ENCODE measurements at regions not wholly inside any gene's neighbourhood (a gene's known extent, or its start where the extent isn't known, plus 50 kb on each side); places are given as distances from the start of the nearest gene placed in this dataset.

DNA sequence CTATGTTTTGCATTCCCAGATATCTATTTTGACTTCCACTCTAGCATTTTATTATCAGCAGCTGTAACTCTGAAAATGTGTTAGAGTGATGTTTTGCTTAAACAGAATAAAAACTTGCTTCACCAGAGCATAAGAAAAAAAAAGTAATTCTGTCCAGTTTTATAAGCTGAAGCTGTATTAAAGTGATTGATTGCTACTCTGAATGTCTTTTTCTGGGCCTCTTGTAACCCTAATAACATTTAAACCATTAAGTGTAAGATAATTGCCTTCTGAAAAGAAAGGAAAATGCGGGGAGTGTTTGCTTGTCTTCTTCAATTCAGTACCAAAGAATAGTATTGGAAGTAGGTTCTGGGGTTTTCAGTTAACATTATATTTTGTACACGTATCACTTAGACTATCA, 57.9 kb upstream of the UBE2E1 start:
- intact Hi-C loops (cut with DNase I), result no loop called here
- DNase-seq (no peak), ATAC-seq (no peak)
- 91 to 94% (median 93%) methylated on average over 2 of the region's 2 CpGs for WGBS, 3 donors
- TF ChIP-seq, protein P1, sequence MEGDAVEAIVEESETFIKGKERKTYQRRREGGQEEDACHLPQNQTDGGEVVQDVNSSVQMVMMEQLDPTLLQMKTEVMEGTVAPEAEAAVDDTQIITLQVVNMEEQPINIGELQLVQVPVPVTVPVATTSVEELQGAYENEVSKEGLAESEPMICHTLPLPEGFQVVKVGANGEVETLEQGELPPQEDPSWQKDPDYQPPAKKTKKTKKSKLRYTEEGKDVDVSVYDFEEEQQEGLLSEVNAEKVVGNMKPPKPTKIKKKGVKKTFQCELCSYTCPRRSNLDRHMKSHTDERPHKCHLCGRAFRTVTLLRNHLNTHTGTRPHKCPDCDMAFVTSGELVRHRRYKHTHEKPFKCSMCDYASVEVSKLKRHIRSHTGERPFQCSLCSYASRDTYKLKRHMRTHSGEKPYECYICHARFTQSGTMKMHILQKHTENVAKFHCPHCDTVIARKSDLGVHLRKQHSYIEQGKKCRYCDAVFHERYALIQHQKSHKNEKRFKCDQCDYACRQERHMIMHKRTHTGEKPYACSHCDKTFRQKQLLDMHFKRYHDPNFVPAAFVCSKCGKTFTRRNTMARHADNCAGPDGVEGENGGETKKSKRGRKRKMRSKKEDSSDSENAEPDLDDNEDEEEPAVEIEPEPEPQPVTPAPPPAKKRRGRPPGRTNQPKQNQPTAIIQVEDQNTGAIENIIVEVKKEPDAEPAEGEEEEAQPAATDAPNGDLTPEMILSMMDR (IDR thresholded peaks at IDR 0.05), result no peak
- no peak overlapping the region for H3K27ac ChIP-seq
- H3K27me3 ChIP-seq (ENCODE audit: insufficient read depth in 3 of 3, low read length in 2 of 3), result no peaks in the 10 kb centered on the region
- H3K4me1 ChIP-seq, result peaks cover 4% of the 10 kb centered on the region
- H3K9me3 ChIP-seq, result no peaks in the 10 kb centered on the region
- no peaks in the 10 kb centered on the region for H3K36me3 ChIP-seq (ENCODE audit: insufficient read depth in 1 of 2, low read depth in 1 of 2)
- no peak overlapping the region for H3K4me3 ChIP-seq

DNA sequence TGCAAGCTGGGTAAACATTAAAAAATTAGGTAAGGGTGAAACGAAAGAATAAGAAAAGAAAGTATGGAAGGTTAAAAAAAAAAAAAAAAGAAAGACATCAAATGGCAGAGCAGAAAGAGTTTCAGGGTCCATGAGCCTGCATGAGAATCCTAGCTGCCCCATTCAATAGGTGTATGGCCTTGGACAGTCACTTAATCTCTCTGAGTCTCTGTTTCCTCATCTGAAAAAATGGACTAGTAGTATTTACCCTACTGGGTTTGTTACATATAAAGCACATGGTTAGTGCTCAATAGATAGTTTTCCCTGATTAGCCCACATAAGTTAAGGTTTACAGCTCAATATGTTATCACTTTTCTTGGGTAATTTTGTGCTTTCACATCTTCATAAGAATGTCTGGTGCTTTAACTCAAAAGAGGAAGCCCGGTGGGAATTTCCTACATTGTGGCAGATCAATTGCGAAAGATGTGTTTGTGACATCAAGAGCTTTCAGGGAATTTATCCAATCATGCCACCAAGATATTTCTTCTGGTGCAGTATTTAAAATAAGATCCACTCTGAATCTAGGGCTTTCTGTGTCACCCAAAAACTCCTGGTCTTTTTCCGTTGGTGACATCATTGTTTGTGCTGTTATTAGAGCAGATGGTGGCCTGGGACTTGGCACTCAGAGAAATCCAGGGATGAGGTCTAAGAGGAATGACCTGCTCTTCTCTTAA, 57.2 kb upstream of the UBE2E1 start:
- DNase-seq, result no peak
- Histone ChIP-seq H3K4me1 (peaks cover 4% of the 10 kb centered on the region), H3K9me3 (no peaks in the 10 kb centered on the region), H3K27ac (no peak overlapping the region), H3K27me3 (ENCODE audit: insufficient read depth in 3 of 3, low read length in 2 of 3) (no peaks in the 10 kb centered on the region), H3K36me3 (ENCODE audit: insufficient read depth in 1 of 2, low read depth in 1 of 2) (no peaks in the 10 kb centered on the region), H3K4me3 (no peak overlapping the region)
- ATAC-seq, result peak in 1 of 4 donors; percentile 38
- 59 to 67% (median 66%) methylated on average over 4 of the region's 4 CpGs for whole genome bisulfite sequencing, 3 donors
- TF ChIP-seq, protein P1 (IDR thresholded peaks at IDR 0.05), result no peak
- intact Hi-C loops (cut with DNase I), result no loop called here

DNA sequence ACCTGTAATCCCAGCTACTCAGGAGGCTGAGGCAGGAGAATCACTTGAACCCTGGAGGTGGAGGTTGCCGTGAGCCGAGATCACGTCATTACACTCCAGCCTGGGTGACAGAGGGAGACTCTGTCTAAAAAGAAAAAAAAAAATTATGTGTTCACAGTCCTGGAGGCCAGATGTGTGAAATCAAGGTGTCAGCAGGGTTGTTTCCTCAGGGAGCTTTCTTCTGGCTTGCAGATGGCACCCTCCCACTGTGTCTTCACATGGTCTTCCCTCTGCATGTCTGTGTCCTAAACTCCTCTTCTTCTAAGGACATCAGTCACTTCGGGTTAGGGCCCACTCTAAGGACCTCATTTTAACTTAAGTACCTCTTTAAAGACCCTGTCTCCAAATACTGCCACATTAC, 56.1 kb upstream of the UBE2E1 start:
- H3K4me3 ChIP-seq, result no peak overlapping the region
- peaks cover 4% of the 10 kb centered on the region for H3K4me1 ChIP-seq
- no peaks in the 10 kb centered on the region for H3K9me3 ChIP-seq
- DNase-seq, result no peak
- WGBS, 3 donors, result 88 to 91% (median 90%) methylated on average over 4 of the region's 4 CpGs
- TF ChIP-seq, protein P1 (IDR thresholded peaks at IDR 0.05), result no peak
- no peaks in the 10 kb centered on the region for H3K36me3 ChIP-seq (ENCODE audit: insufficient read depth in 1 of 2, low read depth in 1 of 2)
- ATAC-seq, result no peak
- no peak overlapping the region for H3K27ac ChIP-seq
- H3K27me3 ChIP-seq (ENCODE audit: insufficient read depth in 3 of 3, low read length in 2 of 3), result no peaks in the 10 kb centered on the region
- intact Hi-C loops (cut with DNase I), result no loop called here

DNA sequence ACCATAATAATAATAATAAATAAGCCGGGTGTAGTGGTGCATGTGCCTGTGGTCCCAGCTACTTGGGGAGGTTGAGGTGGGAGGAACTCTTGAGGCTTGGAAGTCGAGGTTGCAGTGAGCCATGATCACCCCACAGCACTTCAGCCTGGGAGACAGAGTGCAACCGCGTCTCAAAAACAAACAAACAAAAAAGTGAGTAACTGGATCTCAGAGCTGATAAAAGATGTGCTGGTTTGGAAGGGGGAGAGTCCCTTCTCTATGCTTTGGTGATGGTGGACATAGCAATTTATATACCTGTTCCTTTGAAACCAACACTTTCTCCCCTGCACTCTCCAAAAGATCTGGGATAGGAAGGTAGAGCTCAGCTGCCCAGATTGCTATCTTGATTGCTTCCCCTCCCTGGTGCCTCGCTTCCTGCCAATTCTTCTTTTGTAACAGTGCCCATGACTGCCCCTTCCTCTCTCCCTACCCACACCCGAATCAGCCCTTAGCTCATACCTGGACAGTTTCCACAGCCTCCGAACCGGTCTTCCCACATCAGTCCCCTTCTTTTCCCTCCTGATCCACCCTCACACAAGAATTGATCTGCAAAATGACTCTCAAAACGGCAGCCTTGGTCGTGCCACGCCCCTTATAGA, 55.1 kb upstream of the UBE2E1 start:
- Histone ChIP-seq H3K4me1 (peaks cover 4% of the 10 kb centered on the region), H3K9me3 (no peaks in the 10 kb centered on the region), H3K27me3 (ENCODE audit: insufficient read depth in 3 of 3, low read length in 2 of 3) (no peaks in the 10 kb centered on the region), H3K36me3 (ENCODE audit: insufficient read depth in 1 of 2, low read depth in 1 of 2) (no peaks in the 10 kb centered on the region), H3K27ac (no peak overlapping the region), H3K4me3 (no peak overlapping the region)
- DNase-seq (no peak), ATAC-seq (no peak)
- intact Hi-C loops (cut with DNase I), result no loop called here
- 44 to 55% (median 51%) methylated on average over 11 of the region's 11 CpGs for WGBS, 3 donors
- TF ChIP-seq, protein P1 (IDR thresholded peaks at IDR 0.05), result no peak

Measured in psoas muscle (tissue), 7 donors.